OCI-LY3 (cell line): ENCODE measurements at regions not wholly inside any gene's neighbourhood (a gene's known extent, or its start where the extent isn't known, plus 50 kb on each side); places are given as distances from the start of the nearest gene placed in this dataset.

Experiments
- EZH2phosphoT487 ChIP-seq: fragments of 200-600 bp; shearing (Covaris generic); IDR thresholded peaks from 2 replicates; pipeline ENCODE4 v1.6.1; 2018; ENCODE audit warnings: antibody characterized with exemption, mixed run types, low read depth
- TF ChIP-seq, protein P1 (sequence below): fragments of 200-600, 300-600 bp; sonication (generic); IDR thresholded peaks from 2 replicates; pipeline ENCODE4 v1.5.1; 2014; ENCODE audit warnings: antibody characterized with exemption, low read length, low read depth

DNA sequence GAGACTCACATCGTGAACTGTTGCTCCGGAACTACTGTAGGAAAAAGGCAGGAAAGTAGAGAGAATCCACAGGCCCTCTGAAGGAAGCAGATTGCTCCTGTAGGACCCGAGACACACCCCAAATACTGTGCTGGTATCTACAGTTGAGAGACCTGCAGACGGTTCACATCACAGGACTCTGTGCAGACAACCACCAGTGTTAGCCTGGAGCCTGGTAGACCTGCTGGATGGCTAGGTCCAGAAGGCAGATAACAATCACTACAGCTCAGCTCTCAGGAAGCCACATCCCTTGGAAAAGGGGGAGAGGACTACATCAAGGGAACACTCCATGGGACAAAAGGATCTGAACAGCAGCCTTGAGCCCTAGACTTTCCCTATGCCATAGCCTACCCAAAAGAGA, 311.8 kb upstream of the PRKCQ start:
- TF ChIP-seq, protein P1, sequence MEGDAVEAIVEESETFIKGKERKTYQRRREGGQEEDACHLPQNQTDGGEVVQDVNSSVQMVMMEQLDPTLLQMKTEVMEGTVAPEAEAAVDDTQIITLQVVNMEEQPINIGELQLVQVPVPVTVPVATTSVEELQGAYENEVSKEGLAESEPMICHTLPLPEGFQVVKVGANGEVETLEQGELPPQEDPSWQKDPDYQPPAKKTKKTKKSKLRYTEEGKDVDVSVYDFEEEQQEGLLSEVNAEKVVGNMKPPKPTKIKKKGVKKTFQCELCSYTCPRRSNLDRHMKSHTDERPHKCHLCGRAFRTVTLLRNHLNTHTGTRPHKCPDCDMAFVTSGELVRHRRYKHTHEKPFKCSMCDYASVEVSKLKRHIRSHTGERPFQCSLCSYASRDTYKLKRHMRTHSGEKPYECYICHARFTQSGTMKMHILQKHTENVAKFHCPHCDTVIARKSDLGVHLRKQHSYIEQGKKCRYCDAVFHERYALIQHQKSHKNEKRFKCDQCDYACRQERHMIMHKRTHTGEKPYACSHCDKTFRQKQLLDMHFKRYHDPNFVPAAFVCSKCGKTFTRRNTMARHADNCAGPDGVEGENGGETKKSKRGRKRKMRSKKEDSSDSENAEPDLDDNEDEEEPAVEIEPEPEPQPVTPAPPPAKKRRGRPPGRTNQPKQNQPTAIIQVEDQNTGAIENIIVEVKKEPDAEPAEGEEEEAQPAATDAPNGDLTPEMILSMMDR, result no peak
- no peak for TF ChIP-seq EZH2phosphoT487
